SK-N-SH treated with all-trans-retinoic acid at 6 μM for 48 hours (cell line): ENCODE measurements at regions not wholly inside any gene's neighbourhood (a gene's known extent, or its start where the extent isn't known, plus 50 kb on each side); places are given as distances from the start of the nearest gene placed in this dataset.

ENCODE experiments used
- ARNTL ChIP-seq: fragments of 450-650 bp; formaldehyde crosslinking; IDR thresholded peaks from 2 replicates; pipeline ENCODE4 v1.5.0; 2020; ENCODE audit warnings: low read depth, mild to moderate bottlenecking, moderate library complexity, borderline replicate concordance
- CREB5 ChIP-seq: fragments of 250-450 bp; sonication (Bioruptor Pico); IDR thresholded peaks from 2 replicates; pipeline ENCODE4 v1.5.1; 2020; ENCODE audit warnings: low read depth, mild to moderate bottlenecking, moderate library complexity
- OSR1 ChIP-seq: fragments of 250-450 bp; sonication (Bioruptor Pico); IDR thresholded peaks from 2 replicates; pipeline ENCODE4 v1.8.0; 2022; ENCODE audit warnings: moderate library complexity, mild to moderate bottlenecking, inconsistent platforms
- PATZ1 ChIP-seq: fragments of 250-450 bp; sonication (Bioruptor Pico); IDR thresholded peaks from 2 replicates; pipeline ENCODE4 v1.8.0; 2020; ENCODE audit warnings: mild to moderate bottlenecking, moderate library complexity, borderline replicate concordance
- ZFP3 ChIP-seq: fragments of 250-450 bp; sonication (Bioruptor Pico); IDR thresholded peaks from 2 replicates; pipeline ENCODE4 v1.5.0; 2020; ENCODE audit warnings: mild to moderate bottlenecking, moderate library complexity
- ZNF565 ChIP-seq: fragments of 450-650 bp; formaldehyde crosslinking; conservative IDR thresholded peaks from 2 replicates; pipeline ENCODE4 v1.5.0; 2020; ENCODE audit warnings: low read depth, mild to moderate bottlenecking, moderate library complexity

- no peak for TF ChIP-seq ARNTL (CRISPR knock-in tag)
- no peak for TF ChIP-seq ZNF565 (CRISPR knock-in tag)
- TF ChIP-seq PATZ1 (CRISPR knock-in tag), result no peak
- TF ChIP-seq OSR1 (CRISPR knock-in tag), result no peak
- TF ChIP-seq CREB5, result no peak
- TF ChIP-seq ZFP3 (CRISPR knock-in tag), result no peak
Observed at GRCh38 chr6:82711105-82711827, 347.6 kb downstream of the TPBG start.
